ENCODE measurements at regions not wholly inside any gene's neighbourhood (a gene's known extent, or its start where the extent isn't known, plus 50 kb on each side); places are given as distances from the start of the nearest gene placed in this dataset.

DNA sequence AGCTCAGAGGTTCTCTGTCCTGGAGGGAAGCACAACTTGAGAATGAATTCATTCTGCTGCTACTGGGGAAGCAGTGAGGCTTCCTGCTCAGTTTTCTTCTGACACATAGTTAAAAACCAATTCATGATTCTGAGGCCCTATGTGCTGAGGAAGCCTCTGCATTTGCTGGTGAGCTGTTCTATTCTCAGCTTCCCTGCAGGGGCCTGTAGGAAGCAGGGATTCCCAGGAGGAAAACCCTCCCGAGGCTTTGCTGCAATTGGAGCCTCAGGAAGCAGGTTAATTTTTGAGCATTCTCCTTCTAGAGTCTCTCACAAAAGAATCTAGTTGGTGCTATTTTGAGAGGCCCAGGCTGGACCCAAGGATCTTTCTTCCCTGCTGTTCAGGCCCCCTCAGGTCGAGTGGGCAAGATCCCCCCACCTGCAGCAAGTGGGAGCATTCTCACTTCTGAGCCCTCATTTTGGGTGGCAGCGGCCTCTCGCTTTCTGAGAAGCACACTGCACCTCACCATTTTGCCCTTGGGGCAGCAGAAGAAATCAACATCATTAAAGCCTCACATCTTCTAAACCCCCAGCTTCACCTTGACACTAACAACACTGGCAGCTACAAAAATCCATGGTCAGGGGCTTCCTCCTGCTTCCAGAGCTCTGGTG lies 197.5 kb upstream of the TSC22D2 start:
- no peaks in the 10 kb centered on the region for H3K36me3 ChIP-seq (ENCODE audit: low read depth, low read length)
- H3K79me2 ChIP-seq (ENCODE audit: low read length): no peaks in the 10 kb centered on the region
- no peaks in the 10 kb centered on the region for H3K9me2 ChIP-seq (replicated peaks; ENCODE audit: low read length)
- no peak overlapping the region for H3K27ac ChIP-seq (ENCODE audit: low read length)
- no peaks in the 10 kb centered on the region for H3K9me3 ChIP-seq (ENCODE audit: low read length)
- ChIA-PET POLR2A (ENCODE audit: unreplicated experiment) (no interaction called here), CTCF (no interaction called here)
- no peaks in the 10 kb centered on the region for H3K4me1 ChIP-seq (ENCODE audit: insufficient read depth, low read length)
- no peaks in the 10 kb centered on the region for H3F3A ChIP-seq (ENCODE audit: low read length, unreplicated experiment)
- no peaks in the 10 kb centered on the region for H4K20me1 ChIP-seq (ENCODE audit: low read length)
- H3K27me3 ChIP-seq (ENCODE audit: low read length): no peaks in the 10 kb centered on the region
- intact Hi-C loops (cut with micrococcal nuclease): no loop called here
- ATAC-seq (no peak; the same call in 1 of the 2 replicates), DNase-seq (no peak)
- no peak overlapping the region for H3K9ac ChIP-seq (ENCODE audit: low read length)
- H2AFZ ChIP-seq (ENCODE audit: low read length): peak overlapping the region; percentile 32; the same call in 1 of the 2 replicates
- BruUV-seq (replicated peaks): no TSS peak
- no peak for TF ChIP-seq EZH2 (IDR thresholded peaks at IDR 0.05; ENCODE audit: low read length, unreplicated experiment)
- H3K4me3 ChIP-seq (ENCODE audit: low read length): no peak overlapping the region
- H3K4me2 ChIP-seq (ENCODE audit: low read length): no peak overlapping the region

DNA sequence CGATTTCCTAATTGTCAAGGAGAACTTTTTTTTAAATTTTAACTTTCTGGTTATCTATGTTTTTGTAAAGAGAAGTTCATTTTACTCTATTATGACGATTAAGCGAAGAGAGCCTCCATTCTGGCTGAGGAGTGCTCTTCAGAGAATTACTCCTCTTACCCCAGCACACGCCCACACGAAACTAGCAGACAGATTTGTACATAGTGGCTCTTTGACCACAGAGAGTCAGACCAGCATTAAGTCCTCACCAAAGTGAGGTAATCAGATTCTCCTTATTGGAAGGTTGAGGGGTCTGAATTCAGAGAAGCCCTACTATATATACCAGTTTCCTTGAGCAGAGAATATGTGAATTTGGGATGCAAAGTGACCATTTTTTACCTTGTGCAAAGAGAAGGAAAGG lies 204.8 kb upstream of the TSC22D2 start:
- H3K27ac ChIP-seq (ENCODE audit: low read length): no peak overlapping the region
- no peaks in the 10 kb centered on the region for H3K9me2 ChIP-seq (replicated peaks; ENCODE audit: low read length)
- no TSS peak for BruUV-seq (replicated peaks)
- DNase-seq: no peak
- no peaks in the 10 kb centered on the region for H4K20me1 ChIP-seq (ENCODE audit: low read length)
- H3K9me3 ChIP-seq (ENCODE audit: low read length): peaks cover 2% of the 10 kb centered on the region
- no peaks in the 10 kb centered on the region for H3K27me3 ChIP-seq (ENCODE audit: low read length)
- H3K9ac ChIP-seq (ENCODE audit: low read length): no peak overlapping the region
- intact Hi-C loops (cut with micrococcal nuclease): no loop called here
- no peaks in the 10 kb centered on the region for H3K79me2 ChIP-seq (ENCODE audit: low read length)
- H3K4me1 ChIP-seq (ENCODE audit: insufficient read depth, low read length): no peaks in the 10 kb centered on the region
- ATAC-seq: no peak
- H2AFZ ChIP-seq (ENCODE audit: low read length): no peak overlapping the region
- H3K4me2 ChIP-seq (ENCODE audit: low read length): no peak overlapping the region
- ChIA-PET CTCF (no interaction called here), POLR2A (ENCODE audit: unreplicated experiment) (no interaction called here)
- no peaks in the 10 kb centered on the region for H3F3A ChIP-seq (ENCODE audit: low read length, unreplicated experiment)
- H3K4me3 ChIP-seq (ENCODE audit: low read length): no peak overlapping the region
- no peaks in the 10 kb centered on the region for H3K36me3 ChIP-seq (ENCODE audit: low read depth, low read length)
- TF ChIP-seq, protein P1, sequence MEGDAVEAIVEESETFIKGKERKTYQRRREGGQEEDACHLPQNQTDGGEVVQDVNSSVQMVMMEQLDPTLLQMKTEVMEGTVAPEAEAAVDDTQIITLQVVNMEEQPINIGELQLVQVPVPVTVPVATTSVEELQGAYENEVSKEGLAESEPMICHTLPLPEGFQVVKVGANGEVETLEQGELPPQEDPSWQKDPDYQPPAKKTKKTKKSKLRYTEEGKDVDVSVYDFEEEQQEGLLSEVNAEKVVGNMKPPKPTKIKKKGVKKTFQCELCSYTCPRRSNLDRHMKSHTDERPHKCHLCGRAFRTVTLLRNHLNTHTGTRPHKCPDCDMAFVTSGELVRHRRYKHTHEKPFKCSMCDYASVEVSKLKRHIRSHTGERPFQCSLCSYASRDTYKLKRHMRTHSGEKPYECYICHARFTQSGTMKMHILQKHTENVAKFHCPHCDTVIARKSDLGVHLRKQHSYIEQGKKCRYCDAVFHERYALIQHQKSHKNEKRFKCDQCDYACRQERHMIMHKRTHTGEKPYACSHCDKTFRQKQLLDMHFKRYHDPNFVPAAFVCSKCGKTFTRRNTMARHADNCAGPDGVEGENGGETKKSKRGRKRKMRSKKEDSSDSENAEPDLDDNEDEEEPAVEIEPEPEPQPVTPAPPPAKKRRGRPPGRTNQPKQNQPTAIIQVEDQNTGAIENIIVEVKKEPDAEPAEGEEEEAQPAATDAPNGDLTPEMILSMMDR (conservative IDR thresholded peaks at IDR 0.05; ENCODE audit: low read depth, low read length): no peak
- TF ChIP-seq EZH2 (IDR thresholded peaks at IDR 0.05; ENCODE audit: low read length, unreplicated experiment) (no peak), EZH2phosphoT487 (IDR thresholded peaks at IDR 0.05; ENCODE audit: borderline replicate concordance, low read length) (no peak)

DNA sequence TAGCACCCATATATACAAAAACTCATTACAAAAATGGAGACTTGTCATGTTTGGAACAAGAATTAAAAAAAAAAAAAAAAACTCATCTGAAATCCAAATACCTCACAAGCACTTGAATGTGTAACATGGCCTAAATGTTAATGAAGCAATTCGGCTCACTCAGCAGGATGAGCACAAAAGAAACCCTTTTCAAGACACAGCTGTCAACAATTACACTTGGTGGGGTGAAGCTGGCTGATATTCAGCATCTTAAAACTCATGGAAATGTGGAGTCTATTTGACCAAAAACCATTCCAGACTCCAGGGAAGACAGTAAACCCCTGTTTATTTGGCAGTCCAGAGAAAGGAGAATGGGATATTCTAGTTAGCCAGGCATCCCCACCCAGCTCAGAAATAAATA lies 205.4 kb upstream of the TSC22D2 start:
- Histone ChIP-seq H3F3A (ENCODE audit: low read length, unreplicated experiment) (no peaks in the 10 kb centered on the region), H3K4me3 (ENCODE audit: low read length) (no peak overlapping the region), H3K9ac (ENCODE audit: low read length) (no peak overlapping the region), H3K27ac (ENCODE audit: low read length) (no peak overlapping the region), H3K27me3 (ENCODE audit: low read length) (no peaks in the 10 kb centered on the region), H3K9me2 (replicated peaks; ENCODE audit: low read length) (no peaks in the 10 kb centered on the region), H3K9me3 (ENCODE audit: low read length) (peaks cover 5% of the 10 kb centered on the region), H3K79me2 (ENCODE audit: low read length) (no peaks in the 10 kb centered on the region), H3K4me1 (ENCODE audit: insufficient read depth, low read length) (no peaks in the 10 kb centered on the region), H3K36me3 (ENCODE audit: low read depth, low read length) (no peaks in the 10 kb centered on the region), H4K20me1 (ENCODE audit: low read length) (no peaks in the 10 kb centered on the region), H3K4me2 (ENCODE audit: low read length) (no peak overlapping the region), H2AFZ (ENCODE audit: low read length) (no peak overlapping the region)
- intact Hi-C loops (cut with micrococcal nuclease): no loop called here
- no TSS peak for BruUV-seq (replicated peaks)
- POLR2A ChIA-PET (ENCODE audit: unreplicated experiment): interaction anchor here (0.6 kb wide), 1 partner anchor 184 kb away, joined by 3 read pairs; no protein-coding TSS in a partner anchor
- TF ChIP-seq EZH2phosphoT487 (IDR thresholded peaks at IDR 0.05; ENCODE audit: borderline replicate concordance, low read length) (no peak), EZH2 (IDR thresholded peaks at IDR 0.05; ENCODE audit: low read length, unreplicated experiment) (no peak)
- TF ChIP-seq, protein P1 (conservative IDR thresholded peaks at IDR 0.05; ENCODE audit: low read depth, low read length): no peak
- no peak for ATAC-seq
- no peak for DNase-seq
- CTCF ChIA-PET: no interaction called here
